Prostate gland (tissue), 2 donors: ENCODE measurements at regions not wholly inside any gene's neighbourhood (a gene's known extent, or its start where the extent isn't known, plus 50 kb on each side); places are given as distances from the start of the nearest gene placed in this dataset.

Experiments
- CTCF ChIP-seq, 4 experiments: fragments of 200-600 bp in 2 of 4; fragments of 450-650 bp in 2 of 4; sonication (generic) in 2 of 4; IDR thresholded peaks; 1 replicate in 3 of 4; 2 replicates in 1 of 4; pipeline ENCODE4 v1.5.1; 2016 to 2019; ENCODE audit warnings: antibody characterized with exemption in 4 of 4, mild to moderate bottlenecking in 2 of 4, moderate library complexity in 2 of 4
- POLR2AphosphoS5 ChIP-seq: sonication (generic); formaldehyde crosslinking; IDR thresholded peaks from one replicate; pipeline ENCODE4 v1.6.1; 2017; ENCODE audit warnings: antibody characterized with exemption

DNA sequence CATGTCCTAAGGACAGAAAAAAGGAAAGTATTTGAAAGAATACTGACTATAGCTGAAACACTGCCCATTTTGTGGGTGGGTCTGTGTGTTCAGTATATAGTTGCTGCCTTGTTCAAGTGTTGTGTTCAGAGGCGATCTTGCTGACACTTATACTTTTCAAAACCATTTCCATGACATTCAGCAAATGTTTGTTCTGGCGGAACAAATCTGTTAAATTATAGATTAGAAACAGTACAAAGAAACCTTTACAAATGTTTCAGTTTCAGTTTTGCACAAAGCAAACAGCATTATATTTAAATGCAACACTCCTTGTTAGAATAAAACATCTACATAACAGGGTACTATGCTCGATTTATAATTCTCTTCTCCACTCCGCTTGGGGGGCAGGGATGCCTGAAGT lies 2276.3 kb downstream of the MAT2B start:
- TF ChIP-seq CTCF (IDR thresholded peaks at IDR 0.05) (no peak), POLR2AphosphoS5 (peak; percentile 60)
